Kidney (tissue), 13 donors: ENCODE measurements at regions not wholly inside any gene's neighbourhood (a gene's known extent, or its start where the extent isn't known, plus 50 kb on each side); places are given as distances from the start of the nearest gene placed in this dataset.

Source experiments
- DNase-seq, 5 donors: peaks; one replicate each; pipeline ENCODE4 v3.0.0-alpha.2; 2013 to 2020
- FAIRE-seq: peaks from 2 replicates; lab custom pipeline; 2012; peaks lifted over from hg19 to GRCh38; lab: Jason Lieb, UNC
- H3K27ac ChIP-seq, 2 donors: one replicate each; pipeline ENCODE4 v1.7.0; 2013; ENCODE audit warnings: low read depth in 2 of 2, low read length in 2 of 2, inconsistent platforms in 1 of 2
- H3K27me3 ChIP-seq: one replicate; pipeline ENCODE4 v1.7.1; 2013; ENCODE audit warnings: low read length, inconsistent platforms; ENCODE audit not compliant: control insufficient read depth, insufficient read depth
- H3K36me3 ChIP-seq, 3 donors: one replicate each; pipeline versions ENCODE4 v1.7.0 to v1.7.1; 2013; ENCODE audit warnings: low read length in 3 of 3, control low read depth in 1 of 3, inconsistent platforms in 1 of 3; ENCODE audit not compliant: insufficient read depth in 3 of 3, control insufficient read depth in 2 of 3
- H3K4me1 ChIP-seq, 3 donors: one replicate each; pipeline versions ENCODE4 v1.7.0 to v1.7.1; 2013; ENCODE audit warnings: low read length in 3 of 3, inconsistent platforms in 1 of 3, low read depth in 1 of 3; ENCODE audit not compliant: control insufficient read depth in 2 of 3, insufficient read depth in 2 of 3
- H3K4me3 ChIP-seq, 3 donors: one replicate each; pipeline versions ENCODE4 v1.7.0 to v1.8.1; 2013; ENCODE audit warnings: low read length in 3 of 3, control low read depth in 1 of 3, inconsistent platforms in 1 of 3
- H3K9ac ChIP-seq, 3 donors: one replicate each; pipeline versions ENCODE4 v1.7.0 to v1.7.1; 2013; ENCODE audit warnings: low read length in 3 of 3, control low read depth in 1 of 3, inconsistent platforms in 1 of 3
- H3K9me3 ChIP-seq, 3 donors: one replicate each; pipeline versions ENCODE4 v1.7.0 to v1.7.1; 2013; ENCODE audit warnings: low read length in 3 of 3, control low read depth in 1 of 3, inconsistent platforms in 1 of 3; ENCODE audit not compliant: control insufficient read depth in 2 of 3, insufficient read depth in 1 of 3
- intact Hi-C: fragments of 100-400 bp; cut with DNase I; formaldehyde crosslinking; loops from one replicate; pipeline ENCODE4 v1.11.1; 2022
- TF ChIP-seq, protein P1 (sequence below): IDR thresholded peaks from 3 replicates; pipeline ENCODE4 v1.5.1; 2012; ENCODE audit warnings: mild to moderate bottlenecking, moderate library complexity, borderline replicate concordance; ENCODE audit not compliant: insufficient read depth; ENCODE audit errors: extremely low read depth
- donor health status: control.
- donor health status: control.
- donor health status: control.
- donor health status: control.
- donor health status: control.
- donor health status: DM: yes; HTN: yes; CAD: no.
- donor health status: Normal renal cell carcinoma (clear cell type).

DNA sequence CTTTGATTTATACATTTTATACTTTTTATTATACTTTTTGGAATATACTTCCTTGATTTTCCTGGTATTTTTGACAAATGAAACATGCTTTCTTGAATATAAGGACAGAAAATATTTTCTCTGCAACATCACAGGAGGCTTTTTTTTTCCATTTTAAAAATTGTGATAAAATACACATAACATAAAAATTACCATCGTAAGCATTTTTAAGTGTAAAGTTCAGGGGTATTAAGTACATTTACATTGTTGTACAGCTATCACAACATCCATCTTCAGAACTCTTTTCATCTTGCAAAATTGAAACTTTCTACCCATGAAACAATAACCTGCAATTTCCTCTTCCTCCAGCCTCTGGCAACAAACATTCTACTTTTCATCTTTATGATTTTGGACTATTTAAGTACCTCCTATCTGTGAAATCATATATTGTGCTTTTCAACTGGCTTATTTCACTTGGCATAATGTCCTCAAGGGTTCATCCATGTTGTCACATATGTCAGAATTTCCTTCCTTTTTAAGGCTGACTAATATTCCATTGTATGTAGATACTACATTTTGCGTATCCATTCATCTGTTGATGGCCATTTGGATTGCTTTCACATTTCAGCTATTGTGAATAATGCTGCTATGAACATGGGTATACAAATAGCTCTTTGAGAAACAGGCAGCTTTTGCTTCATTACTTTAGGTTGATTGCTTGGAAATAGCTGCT is 412.6 kb downstream of the RAPGEF2 start:
- intact Hi-C loops = no loop called here
- Histone ChIP-seq H3K36me3 (no peaks in the 10 kb centered on the region), H3K9ac (no peak overlapping the region), H3K4me3 (no peak overlapping the region), H3K27me3 (no peaks in the 10 kb centered on the region), H3K27ac (no peak overlapping the region), H3K9me3 (no peaks in the 10 kb centered on the region), H3K4me1 (no peaks in the 10 kb centered on the region)
- TF ChIP-seq, protein P1, sequence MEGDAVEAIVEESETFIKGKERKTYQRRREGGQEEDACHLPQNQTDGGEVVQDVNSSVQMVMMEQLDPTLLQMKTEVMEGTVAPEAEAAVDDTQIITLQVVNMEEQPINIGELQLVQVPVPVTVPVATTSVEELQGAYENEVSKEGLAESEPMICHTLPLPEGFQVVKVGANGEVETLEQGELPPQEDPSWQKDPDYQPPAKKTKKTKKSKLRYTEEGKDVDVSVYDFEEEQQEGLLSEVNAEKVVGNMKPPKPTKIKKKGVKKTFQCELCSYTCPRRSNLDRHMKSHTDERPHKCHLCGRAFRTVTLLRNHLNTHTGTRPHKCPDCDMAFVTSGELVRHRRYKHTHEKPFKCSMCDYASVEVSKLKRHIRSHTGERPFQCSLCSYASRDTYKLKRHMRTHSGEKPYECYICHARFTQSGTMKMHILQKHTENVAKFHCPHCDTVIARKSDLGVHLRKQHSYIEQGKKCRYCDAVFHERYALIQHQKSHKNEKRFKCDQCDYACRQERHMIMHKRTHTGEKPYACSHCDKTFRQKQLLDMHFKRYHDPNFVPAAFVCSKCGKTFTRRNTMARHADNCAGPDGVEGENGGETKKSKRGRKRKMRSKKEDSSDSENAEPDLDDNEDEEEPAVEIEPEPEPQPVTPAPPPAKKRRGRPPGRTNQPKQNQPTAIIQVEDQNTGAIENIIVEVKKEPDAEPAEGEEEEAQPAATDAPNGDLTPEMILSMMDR = no peak
- no peak for DNase-seq
- no peak for FAIRE-seq

DNA sequence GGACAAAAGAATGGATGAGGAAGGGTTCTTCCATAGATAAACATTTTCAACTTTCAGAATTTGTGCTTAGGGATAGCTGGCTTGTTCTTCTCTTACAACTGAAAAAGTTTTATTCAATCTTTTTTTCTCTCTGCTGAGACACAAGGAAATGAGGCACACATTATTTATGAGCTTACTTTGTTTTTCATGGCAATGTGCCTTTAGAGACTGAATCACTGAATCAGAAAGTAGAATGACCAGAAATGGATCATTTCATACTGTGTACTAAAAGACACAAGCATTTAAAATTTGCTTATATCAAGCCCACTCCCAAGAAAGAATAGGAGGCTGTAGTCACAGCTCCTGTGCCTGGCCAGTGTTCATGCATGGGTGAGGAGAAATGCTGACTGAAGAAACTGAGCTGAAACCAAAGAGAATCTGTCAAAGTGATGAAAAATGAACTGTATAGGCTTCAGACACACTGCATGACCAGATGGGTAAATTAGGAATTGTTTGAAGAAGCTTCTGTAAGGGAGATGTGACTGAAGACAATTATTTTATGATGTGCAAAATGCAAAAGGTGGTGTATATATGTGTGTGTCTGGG is 413.8 kb downstream of the RAPGEF2 start:
- TF ChIP-seq, protein P1 = no peak

DNA sequence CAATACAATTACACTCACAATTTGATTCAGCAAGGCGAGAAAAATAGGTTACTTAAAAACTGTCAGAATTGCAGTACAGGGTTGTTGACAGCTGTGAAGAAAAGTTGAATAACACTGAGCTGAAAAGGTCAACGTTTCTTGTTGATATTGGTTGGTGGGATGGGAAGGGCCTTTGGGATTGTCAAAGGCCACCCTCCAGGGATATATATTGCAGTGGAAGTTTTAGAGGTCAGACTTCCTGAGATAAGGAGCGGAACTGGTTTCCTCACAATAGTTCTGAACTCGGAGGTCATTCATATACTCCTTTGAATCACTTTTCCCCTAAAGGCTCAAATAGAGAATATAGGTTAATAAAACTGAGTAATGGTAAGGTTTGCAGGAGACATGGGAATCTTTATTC is 417.2 kb downstream of the RAPGEF2 start:
- no peak for FAIRE-seq

More for the DNA sequence above, 413.8 kb downstream of the RAPGEF2 start:
- Histone ChIP-seq H3K27me3 (no peaks in the 10 kb centered on the region), H3K27ac (no peak overlapping the region), H3K4me1 (no peaks in the 10 kb centered on the region), H3K36me3 (no peaks in the 10 kb centered on the region), H3K9ac (no peak overlapping the region), H3K4me3 (no peak overlapping the region), H3K9me3 (no peaks in the 10 kb centered on the region)
- no peak for FAIRE-seq
- intact Hi-C loops = no loop called here
- peak in 2 of 5 donors; percentile 12 to 47 for DNase-seq

More for the DNA sequence above, 417.2 kb downstream of the RAPGEF2 start:
- no peak overlapping the region for H3K27ac ChIP-seq
- TF ChIP-seq, protein P1 = no peak
- no peak for DNase-seq
- H3K4me3 ChIP-seq = no peak overlapping the region
- H3K4me1 ChIP-seq = no peaks in the 10 kb centered on the region
- no peaks in the 10 kb centered on the region for H3K36me3 ChIP-seq
- H3K27me3 ChIP-seq = no peaks in the 10 kb centered on the region
- no peaks in the 10 kb centered on the region for H3K9me3 ChIP-seq
- H3K9ac ChIP-seq = no peak overlapping the region
- intact Hi-C loops = no loop called here
